ENCODE measurements at regions not wholly inside any gene's neighbourhood (a gene's known extent, or its start where the extent isn't known, plus 50 kb on each side); places are given as distances from the start of the nearest gene placed in this dataset.

DNA sequence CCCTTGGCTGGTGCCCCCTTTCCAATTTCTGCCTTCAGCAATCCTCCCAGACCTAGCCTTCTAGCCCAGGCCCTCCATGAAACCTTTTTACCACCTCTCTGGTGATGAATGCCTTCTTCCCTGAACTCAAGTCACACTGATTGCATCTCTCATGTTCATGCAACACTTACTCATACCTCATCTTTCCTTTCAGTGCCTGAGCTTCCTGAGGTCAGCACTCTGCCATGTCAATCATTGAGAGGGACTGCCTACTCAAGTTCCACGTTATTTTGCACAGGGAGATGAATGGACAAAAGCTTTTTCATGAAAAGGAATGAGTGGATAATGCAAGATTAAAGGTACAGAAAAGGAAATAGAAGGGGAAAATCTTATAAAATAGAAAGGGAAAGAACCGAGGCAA is 60.1 kb upstream of the PLEKHG1 start (continued):
- TF ChIP-seq REST (IDR thresholded peaks at IDR 0.05; ENCODE audit: low read depth) = no peak
- no peak for TF ChIP-seq SIN3A (IDR thresholded peaks at IDR 0.05; ENCODE audit: low read depth)
- TF ChIP-seq JUND (IDR thresholded peaks at IDR 0.05) = no peak

- no peak for TF ChIP-seq ZBTB33 (IDR thresholded peaks at IDR 0.05; ENCODE audit: extremely low read depth, insufficient replicate concordance, low read length)
- no peaks in the 10 kb centered on the region for H3K9me2 ChIP-seq (ENCODE audit: insufficient read depth)
Observed at GRCh38 chr6:150541576-150541975, 58.1 kb upstream of the PLEKHG1 start.

More at GRCh38 chr6:150541576-150541975, 58.1 kb upstream of the PLEKHG1 start:
- H3K9me3 ChIP-seq (ENCODE audit: control insufficient read depth in 1 of 2, insufficient read depth in 1 of 2, low read depth in 1 of 2, low read length in 2 of 2) = no peaks in the 10 kb centered on the region
- H3K4me3 ChIP-seq (replicated peaks in 1 of 2; ENCODE audit: low read depth in 1 of 2, low read length in 2 of 2) = no peak overlapping the region
- H3K4me2 ChIP-seq (ENCODE audit: low read length) = no peak overlapping the region
- CTCF ChIA-PET = no interaction called here
- no peak overlapping the region for H3K9ac ChIP-seq (ENCODE audit: low read length)
- H3K36me3 ChIP-seq (ENCODE audit: control insufficient read depth in 1 of 2, insufficient read depth in 2 of 2, low read length in 2 of 2) = no peaks in the 10 kb centered on the region
- no peaks in the 10 kb centered on the region for H3K4me1 ChIP-seq (ENCODE audit: control insufficient read depth in 1 of 2, insufficient read depth in 2 of 2, low read length in 2 of 2)
- no peak overlapping the region for H3K27ac ChIP-seq (ENCODE audit: low read depth, low read length)
- no peaks in the 10 kb centered on the region for H3K79me2 ChIP-seq (ENCODE audit: insufficient read depth, low read length)
- no peak overlapping the region for H2AFZ ChIP-seq (ENCODE audit: low read depth, low read length, poor library complexity, severe bottlenecking)
- BruUV-seq (replicated peaks) = no TSS peak
- RAD21 ChIA-PET (ENCODE audit: low non-redundant PET in 1 of 2, low total read pairs in 2 of 2, uncharacterized antibody in 2 of 2, unreplicated experiment in 2 of 2) = no interaction called here
- no peaks in the 10 kb centered on the region for H3K27me3 ChIP-seq (ENCODE audit: insufficient read depth, low read length)
- intact Hi-C loops (cut with micrococcal nuclease) = no loop called here
- POLR2A ChIA-PET = no interaction called here
- H4K20me1 ChIP-seq (ENCODE audit: insufficient read depth) = no peaks in the 10 kb centered on the region
- ATAC-seq (no peak), DNase-seq (ENCODE audit: low read depth, low spot score) (no peak)
